Germinal center (tissue), 1 donor: ENCODE measurements at regions not wholly inside any gene's neighbourhood (a gene's known extent, or its start where the extent isn't known, plus 50 kb on each side); places are given as distances from the start of the nearest gene placed in this dataset.

Source experiments
- DNase-seq: peaks from one replicate; pipeline ENCODE4 v3.0.0; 2012; ENCODE audit warnings: mixed read lengths, low spot score

DNA sequence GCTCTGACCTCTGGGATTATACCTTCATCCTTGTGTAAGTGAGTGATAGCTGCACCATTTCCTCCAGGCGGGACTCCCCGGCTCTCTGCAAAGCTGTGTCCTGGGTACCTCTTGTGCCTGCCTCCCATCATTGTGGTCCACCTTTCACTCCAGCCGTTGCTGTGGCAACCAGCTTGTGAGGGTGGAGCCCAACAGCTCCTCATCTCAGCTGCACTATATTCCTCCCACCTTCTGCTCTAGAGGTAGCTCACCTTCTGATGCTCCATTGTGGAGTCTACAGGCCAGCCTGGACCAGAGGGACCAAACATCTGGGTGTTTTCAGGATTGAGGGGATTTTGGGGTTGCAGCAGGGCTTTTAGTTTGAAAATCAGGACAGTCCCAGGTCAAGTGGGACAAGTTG is 708.2 kb downstream of the UQCRFS1 start:
- no peak for DNase-seq

DNA sequence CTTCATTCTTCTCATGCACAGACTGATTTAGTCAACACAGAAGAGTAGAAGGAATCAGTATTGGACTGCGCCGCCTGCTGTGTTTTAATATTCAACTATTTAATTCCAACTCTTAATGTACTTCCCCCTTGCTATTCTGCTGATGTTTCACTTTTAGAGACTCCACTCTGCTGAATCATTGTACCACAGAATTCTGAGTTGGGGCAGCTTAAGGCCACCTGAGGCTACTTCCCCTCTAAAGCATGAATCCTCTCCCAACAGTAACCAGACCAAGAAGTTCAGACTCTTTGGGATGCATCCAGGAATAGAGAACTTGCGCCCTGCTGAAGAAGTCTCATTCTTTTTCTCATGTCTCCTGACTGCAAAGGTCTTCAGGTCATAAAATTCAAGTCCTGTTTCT is 708.8 kb downstream of the UQCRFS1 start:
- DNase-seq: no peak

DNA sequence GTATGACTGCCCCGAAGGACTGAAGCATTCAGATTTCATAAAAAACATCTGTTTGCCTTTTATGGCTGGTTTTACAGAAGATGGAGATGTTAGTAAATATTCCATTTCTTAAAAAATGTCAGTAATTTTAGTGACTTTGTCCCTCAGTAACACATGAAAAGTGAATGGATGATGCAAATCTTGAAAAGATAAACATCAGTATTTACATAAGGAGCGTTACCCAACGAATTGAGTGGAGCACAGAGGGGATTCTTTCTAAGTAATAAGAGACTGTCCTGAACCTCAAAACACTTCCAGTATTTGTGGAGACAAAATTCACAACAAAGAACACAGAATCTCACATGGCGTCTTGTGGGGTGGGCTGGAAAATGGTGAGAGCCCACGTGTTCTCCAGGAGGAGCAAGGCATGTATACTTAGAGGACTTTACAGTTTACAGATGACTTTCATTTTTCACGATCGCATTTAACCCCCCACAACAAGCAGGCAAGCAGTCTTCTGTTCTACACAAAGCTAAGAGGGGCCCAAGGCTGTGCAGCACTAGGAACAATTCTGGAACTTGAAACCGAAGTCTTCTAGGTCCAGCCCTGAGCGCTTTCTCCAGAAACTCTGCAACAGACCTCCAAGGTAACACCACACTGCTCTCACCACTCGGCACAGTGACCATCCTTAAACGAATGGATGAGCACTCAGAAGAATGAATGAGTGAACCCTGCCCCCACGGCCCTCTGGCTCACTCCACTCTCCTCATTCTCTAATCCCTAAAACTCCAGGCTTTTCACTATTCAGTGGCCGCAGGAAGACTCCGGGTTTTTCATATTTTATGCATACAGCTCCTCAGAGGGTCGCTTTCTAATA is 709.8 kb downstream of the UQCRFS1 start:
- no peak for DNase-seq

DNA sequence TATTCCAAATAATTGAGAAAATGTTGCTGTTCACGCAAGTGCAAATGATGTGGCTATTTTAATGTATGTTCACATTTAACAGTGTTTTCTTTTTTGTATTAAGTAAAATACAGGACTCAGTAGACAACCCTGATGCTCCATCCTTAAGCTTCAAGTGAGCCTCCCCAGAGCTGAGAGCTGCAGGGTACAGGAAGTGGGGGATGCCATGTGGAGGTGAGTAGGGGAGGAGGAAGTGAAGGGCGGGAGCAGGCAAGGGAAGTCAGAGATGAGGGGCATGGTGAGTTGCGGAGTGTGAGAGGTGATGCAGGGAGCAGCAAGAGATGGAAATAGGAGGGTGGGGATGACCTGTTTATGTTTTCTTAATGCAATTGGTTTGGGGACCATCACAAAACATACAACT is 711.0 kb downstream of the UQCRFS1 start:
- DNase-seq: no peak

GRCh38 chr19:28500982-28501630 is 711.8 kb downstream of the UQCRFS1 start:
- DNase-seq: no peak

GRCh38 chr19:28500296-28500695 is 712.7 kb downstream of the UQCRFS1 start:
- DNase-seq: no peak

- DNase-seq: no peak
Observed at GRCh38 chr19:28498404-28498976, 714.5 kb downstream of the UQCRFS1 start.

- no peak for DNase-seq
Observed at GRCh38 chr19:28497887-28498286, 715.1 kb downstream of the UQCRFS1 start.

DNA sequence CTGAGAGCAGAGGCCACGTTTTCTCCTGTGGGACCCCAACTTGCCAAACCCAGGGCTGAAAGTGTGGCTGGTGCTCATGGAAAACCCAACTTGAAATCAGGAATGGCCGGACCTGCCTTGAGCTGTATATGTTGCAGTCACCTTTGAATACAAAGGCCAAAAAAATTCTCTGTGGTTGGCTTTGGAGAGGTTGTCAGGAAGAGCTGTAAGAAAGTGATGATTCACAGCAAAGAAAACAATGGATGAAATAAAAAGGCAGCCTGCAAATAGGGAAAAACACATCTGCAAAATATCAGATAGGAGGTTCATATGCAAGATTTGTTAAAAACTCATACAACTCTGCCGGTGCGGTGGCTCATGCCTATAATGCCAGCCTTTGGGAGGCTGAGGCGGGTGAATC is 715.8 kb downstream of the UQCRFS1 start:
- no peak for DNase-seq

DNA sequence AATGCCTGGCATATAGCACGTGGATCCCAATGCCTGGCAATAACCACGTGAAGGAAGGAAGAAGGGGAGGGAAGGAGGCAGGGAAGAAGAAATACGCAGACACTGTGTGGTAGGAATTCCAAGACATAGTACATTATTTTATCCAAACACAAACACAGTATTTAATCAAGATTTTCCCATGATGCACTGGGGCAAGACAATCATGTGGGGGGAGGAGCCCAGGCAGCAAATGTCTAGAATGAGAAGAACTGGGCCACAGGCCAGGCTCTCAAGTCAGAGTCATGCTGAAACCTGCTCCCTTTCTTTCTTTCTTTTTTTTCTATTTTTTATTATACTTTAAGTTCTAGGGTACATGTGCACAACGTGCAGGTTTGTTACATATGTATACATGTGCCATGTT is 717.9 kb downstream of the UQCRFS1 start:
- no peak for DNase-seq

GRCh38 chr19:28494461-28494860 is 718.5 kb downstream of the UQCRFS1 start:
- DNase-seq: no peak

- no peak for DNase-seq
Observed at GRCh38 chr19:28493884-28494283, 719.1 kb downstream of the UQCRFS1 start.

DNA sequence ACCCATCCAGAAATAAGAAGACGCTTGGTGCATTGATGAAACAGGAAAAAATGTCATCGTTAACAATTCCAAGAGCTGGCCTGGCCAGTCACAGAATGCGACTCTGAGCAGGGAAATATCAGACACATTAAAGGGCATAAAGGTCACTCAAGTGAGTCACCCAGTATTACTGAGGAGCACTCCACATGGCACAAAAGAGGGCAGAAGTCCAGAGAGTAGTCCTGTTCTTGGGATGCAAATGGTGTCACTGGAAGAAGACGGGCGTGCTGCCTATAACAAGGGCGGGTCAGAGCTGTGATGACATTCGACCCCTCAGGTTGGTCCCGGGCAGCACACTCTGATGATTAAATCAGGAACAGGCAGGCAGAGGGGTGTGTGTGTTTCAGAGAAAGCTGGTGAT is 720.3 kb downstream of the UQCRFS1 start:
- no peak for DNase-seq

DNA sequence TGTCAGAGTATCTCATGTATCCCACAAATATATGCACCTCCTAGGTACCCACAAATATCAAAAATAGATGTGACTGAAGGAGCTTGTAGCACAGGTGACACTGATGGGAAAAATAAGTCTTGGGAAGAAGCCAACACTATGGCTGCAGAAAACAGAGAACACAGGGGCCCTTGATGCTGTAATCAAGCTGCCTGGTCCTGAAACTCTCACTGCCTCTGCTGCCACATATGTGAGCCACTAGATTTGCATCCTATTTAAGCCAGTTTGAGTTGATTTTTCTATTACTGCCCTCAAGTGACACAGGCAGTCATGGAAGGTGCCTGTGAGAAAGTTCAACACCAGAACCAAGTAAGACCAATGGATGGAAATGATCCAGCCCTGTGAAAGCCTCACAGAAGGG is 720.8 kb downstream of the UQCRFS1 start:
- DNase-seq: no peak

DNA sequence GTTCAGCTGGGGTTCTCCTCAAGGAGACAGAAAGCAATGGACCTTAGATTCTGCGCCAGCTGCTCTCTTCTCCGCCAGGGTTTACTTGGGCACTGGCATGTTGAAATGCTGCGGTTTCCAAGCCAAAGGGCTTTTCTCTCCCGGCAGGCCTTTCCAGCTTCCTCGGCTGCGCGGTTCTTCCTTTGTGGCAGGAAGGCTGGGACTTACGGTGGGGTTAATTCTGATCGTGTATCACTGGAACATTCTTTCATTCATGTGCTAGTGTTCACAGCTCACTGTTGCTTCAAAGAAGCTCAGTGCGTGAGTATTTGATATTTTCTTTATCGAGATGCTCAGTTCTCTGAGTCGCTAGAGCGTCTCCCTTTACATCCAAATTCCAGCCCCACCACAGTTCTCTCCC is 723.2 kb downstream of the UQCRFS1 start:
- DNase-seq: no peak

- no peak for DNase-seq
Observed at GRCh38 chr19:28489126-28489660, 723.8 kb downstream of the UQCRFS1 start.

- DNase-seq: no peak
Observed at GRCh38 chr19:28487999-28488398, 725.0 kb downstream of the UQCRFS1 start.

DNA sequence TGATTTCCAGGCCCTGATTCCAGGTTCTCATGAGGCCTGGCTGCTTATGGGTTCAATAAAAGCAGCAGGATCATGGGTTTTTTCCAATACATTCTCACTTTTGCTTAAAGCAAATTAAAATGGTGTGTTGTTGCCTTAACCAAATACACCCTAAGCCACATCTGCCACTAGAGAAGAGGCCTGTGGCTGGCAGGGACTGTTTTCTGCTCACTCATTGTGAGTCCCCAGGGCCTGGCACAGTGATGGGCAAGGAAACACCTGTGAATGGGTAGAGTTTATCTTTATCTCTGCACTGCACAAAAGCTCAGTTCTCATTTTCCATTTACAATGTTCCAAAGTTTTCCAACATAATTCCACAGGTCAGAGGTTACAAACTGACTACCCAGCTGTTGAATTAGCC is 726.0 kb downstream of the UQCRFS1 start:
- DNase-seq: no peak

DNA sequence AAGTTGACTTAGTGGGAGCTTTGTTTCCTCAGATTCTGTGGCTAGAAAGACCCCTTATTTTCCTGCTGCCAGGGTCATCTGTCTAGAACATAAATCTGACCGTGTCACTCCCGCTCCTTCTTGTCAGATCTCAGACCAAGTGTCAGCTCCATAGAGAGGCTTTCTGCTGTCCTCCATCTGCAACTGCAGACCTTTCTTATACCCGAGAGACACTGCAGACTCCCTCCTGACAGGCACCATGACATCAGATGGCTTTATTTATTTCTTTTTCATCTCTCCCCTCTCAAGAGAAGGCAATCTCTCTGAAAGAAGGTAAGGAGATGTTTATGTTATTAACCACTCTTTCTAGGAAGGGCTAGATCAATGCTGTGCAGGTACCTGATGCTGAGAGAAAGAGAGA is 726.5 kb downstream of the UQCRFS1 start:
- DNase-seq: no peak

DNA sequence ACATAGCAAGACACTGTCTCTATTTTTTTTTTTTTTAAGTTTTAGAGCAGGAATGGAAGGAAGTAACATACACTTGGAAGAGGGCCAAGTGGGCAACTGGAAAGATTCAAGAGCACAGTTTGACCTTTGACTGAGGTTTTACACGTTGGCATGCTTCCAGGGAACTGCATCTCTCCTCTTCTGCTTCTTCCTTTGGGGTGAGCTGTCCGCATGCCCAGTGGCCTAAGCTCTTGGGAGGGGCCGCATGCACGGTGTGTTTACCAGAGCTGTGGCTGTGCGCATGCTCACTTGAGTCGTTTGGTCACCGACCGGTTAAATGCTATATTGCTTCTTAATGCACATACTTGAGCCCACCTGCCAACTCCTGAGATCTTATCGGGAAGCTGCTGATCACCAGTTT is 727.7 kb downstream of the UQCRFS1 start:
- no peak for DNase-seq

DNA sequence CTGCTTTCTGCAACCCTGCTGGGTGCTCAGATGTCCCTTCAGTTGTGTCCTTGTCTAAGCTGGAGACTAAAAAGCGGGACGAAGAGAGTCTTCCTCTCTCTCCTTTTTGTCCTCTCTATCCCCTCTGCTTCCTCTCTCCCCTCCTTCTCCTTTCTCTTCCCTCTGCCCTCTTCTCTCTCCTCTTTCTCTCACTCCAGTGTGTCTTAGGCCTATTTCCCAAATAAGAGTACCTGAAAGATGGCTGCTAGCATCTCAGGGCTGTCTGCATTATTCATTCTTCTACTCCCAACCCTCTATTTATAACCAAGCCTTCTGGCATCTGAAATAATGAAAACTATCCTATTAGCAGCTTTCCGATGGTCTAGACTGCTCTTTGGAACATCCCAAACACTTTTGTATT is 729.8 kb downstream of the UQCRFS1 start:
- no peak for DNase-seq

- no peak for DNase-seq
Observed at GRCh38 chr19:28482221-28482620, 730.7 kb downstream of the UQCRFS1 start.

DNA sequence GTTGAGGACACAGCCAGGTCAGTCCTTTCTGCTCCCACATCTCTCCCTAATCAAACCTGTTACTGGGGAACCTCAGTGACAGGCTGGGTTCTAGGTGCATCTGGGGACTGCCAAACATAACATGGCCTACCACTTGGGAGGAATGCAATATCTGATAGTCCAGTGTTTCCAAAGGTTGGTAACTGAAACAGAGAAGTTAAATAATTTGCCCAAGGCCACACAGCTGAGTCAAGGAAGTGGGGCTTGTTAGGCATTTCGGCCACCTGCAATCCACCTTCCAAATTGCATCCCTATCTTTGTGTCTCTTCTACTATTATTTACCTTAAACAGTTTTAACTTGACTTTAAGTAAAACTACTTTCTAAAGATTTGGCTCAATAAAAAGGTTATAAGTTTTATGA is 731.3 kb downstream of the UQCRFS1 start:
- no peak for DNase-seq
